ENCODE measurements at regions not wholly inside any gene's neighbourhood (a gene's known extent, or its start where the extent isn't known, plus 50 kb on each side); places are given as distances from the start of the nearest gene placed in this dataset.
"Not testable (repeated sequence)": the region's sequence is repeated elsewhere in the genome, so short reads cannot be mapped to it uniquely, and the experiment has no call there.

DNA sequence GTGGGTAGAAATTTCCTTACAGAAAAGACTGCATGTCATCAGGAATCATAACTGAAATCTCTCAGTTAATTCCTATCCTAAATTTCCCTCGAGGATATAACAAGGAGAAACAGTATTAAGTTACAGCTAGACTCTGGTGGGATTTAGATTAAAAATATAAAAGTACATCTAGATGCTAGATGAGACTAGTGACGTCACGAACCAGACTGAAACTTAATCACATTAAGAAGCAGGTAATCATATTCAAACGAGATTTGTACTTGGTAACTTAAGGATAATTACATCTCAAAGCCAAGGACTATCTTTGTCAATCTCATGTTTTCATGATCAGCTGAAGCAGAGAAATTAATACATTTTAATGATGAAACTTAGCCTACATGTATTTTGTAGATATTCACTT, 130.6 kb downstream of the MTNR1A start:
- Histone ChIP-seq H3K27me3 (ENCODE audit: insufficient read depth, low read length) (peaks cover 21% of the 10 kb centered on the region), H3K27ac (ENCODE audit: low read depth, low read length) (no peak overlapping the region), H2AFZ (ENCODE audit: low read length, unreplicated experiment) (no peak overlapping the region), H3K79me2 (ENCODE audit: control insufficient read depth, insufficient read depth, low read length, unreplicated experiment) (no peaks in the 10 kb centered on the region), H3K4me3 (ENCODE audit: low read depth, low read length) (no peak overlapping the region), H3K4me1 (ENCODE audit: control insufficient read depth, insufficient read depth, low read length, unreplicated experiment) (no peaks in the 10 kb centered on the region), H3K36me3 (ENCODE audit: insufficient read depth, low read length) (no peaks in the 10 kb centered on the region)

DNA sequence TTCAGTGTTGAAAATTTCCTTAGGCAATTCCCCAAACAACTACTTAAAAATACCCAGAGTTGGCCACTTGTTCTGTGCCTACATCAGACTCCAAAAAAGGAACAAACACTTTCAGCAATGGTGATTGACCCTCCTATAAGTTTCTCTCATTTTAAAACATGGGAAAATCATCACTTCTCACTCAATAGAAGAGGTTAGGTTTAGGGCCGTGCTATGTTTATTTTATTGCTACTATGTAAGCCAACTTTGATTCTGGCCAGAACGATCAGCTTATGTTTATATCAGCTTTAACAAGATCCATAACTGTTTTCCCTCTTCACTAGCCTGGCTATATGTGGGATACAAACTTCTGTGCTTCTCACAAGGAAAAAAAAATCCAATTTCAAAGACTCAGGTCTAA, 133.1 kb downstream of the MTNR1A start:
- no peak overlapping the region for H3K27ac ChIP-seq (ENCODE audit: low read depth, low read length)
- H3K4me1 ChIP-seq (ENCODE audit: control insufficient read depth, insufficient read depth, low read length, unreplicated experiment), result no peaks in the 10 kb centered on the region
- no peak overlapping the region for H2AFZ ChIP-seq (ENCODE audit: low read length, unreplicated experiment)
- peaks cover 41% of the 10 kb centered on the region for H3K27me3 ChIP-seq (ENCODE audit: insufficient read depth, low read length)
- H3K4me3 ChIP-seq (ENCODE audit: low read depth, low read length), result no peak overlapping the region
- no peaks in the 10 kb centered on the region for H3K36me3 ChIP-seq (ENCODE audit: insufficient read depth, low read length)
- H3K79me2 ChIP-seq (ENCODE audit: control insufficient read depth, insufficient read depth, low read length, unreplicated experiment), result no peaks in the 10 kb centered on the region

DNA sequence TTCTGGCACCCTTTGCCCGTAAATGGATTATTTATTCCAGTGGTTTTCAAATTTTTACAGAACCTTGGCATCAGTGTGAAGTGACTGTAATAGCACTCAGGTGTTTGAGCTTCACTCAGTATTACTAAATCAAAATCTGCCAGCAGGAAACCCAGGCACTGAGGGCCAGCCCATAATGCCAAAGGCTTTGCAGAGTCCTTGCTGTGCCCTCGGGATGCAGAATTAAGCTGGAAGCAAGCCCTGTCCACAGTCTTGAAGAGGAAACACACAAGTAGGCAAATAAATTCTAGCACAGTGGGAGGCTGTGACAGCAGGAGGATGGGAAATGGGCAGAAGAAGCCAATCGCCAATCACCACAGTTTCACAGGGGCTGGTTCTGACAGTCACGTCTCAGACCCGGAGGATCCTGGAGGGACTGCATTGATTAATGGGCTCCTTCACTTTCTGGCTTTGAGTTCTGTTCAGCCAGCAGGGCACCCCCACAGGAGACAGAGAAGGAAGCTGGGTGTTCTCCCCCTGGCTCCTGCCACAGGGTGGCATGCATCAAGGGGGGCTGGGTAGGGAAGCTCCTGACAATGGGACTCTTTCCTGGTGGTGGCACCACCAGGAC, 138.8 kb downstream of the MTNR1A start:
- Histone ChIP-seq H3K79me2 (ENCODE audit: control insufficient read depth, insufficient read depth, low read length, unreplicated experiment) (no peaks in the 10 kb centered on the region), H3K27me3 (ENCODE audit: insufficient read depth, low read length) (peaks cover 80% of the 10 kb centered on the region), H2AFZ (ENCODE audit: low read length, unreplicated experiment) (no peak overlapping the region), H3K4me1 (ENCODE audit: control insufficient read depth, insufficient read depth, low read length, unreplicated experiment) (no peaks in the 10 kb centered on the region), H3K27ac (ENCODE audit: low read depth, low read length) (no peak overlapping the region), H3K36me3 (ENCODE audit: insufficient read depth, low read length) (no peaks in the 10 kb centered on the region), H3K4me3 (ENCODE audit: low read depth, low read length) (no peak overlapping the region)

DNA sequence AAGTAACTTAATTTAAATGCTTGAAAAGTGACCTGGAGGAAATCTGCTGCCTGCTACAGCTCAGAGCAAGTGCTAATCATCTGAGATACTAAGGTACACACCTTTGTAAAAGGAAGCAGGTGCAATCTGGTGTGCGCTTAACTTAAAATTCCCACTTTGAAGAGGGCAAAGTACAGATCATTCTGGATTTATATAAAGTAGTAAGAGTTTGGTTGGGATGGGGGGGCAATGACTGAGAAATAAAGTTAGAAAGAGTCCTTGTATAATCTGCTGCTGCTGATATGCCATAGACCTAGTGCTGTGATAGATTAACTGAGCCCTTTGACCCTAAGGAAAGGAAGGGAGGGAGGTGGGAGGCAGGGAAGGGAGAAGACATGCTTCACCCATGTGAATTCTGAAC, 141.0 kb downstream of the MTNR1A start:
- peaks cover 82% of the 10 kb centered on the region for H3K27me3 ChIP-seq (ENCODE audit: insufficient read depth, low read length)
- no peaks in the 10 kb centered on the region for H3K4me1 ChIP-seq (ENCODE audit: control insufficient read depth, insufficient read depth, low read length, unreplicated experiment)
- H2AFZ ChIP-seq (ENCODE audit: low read length, unreplicated experiment), result no peak overlapping the region
- H3K27ac ChIP-seq (ENCODE audit: low read depth, low read length), result no peak overlapping the region
- H3K36me3 ChIP-seq (ENCODE audit: insufficient read depth, low read length), result no peaks in the 10 kb centered on the region
- H3K4me3 ChIP-seq (ENCODE audit: low read depth, low read length), result no peak overlapping the region
- no peaks in the 10 kb centered on the region for H3K79me2 ChIP-seq (ENCODE audit: control insufficient read depth, insufficient read depth, low read length, unreplicated experiment)

DNA sequence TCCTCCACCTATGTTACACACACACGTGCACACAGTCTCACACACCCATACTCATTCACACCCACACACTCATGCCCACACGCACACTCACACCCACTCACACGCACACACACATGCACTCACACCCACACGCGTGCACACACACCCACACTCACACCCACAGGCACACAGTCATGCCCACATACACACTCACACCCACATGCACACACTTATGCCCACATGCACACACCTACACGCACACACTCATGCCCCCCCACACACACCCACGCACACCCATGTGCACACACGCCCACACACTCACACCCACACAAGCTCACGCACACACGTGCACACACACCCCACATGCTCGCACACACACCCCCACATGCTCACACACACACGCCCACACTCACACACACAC, 140.0 kb downstream of the F11 start:
- no peak overlapping the region for H2AFZ ChIP-seq (ENCODE audit: low read length, unreplicated experiment)
- no peak overlapping the region for H3K27ac ChIP-seq (ENCODE audit: low read depth, low read length)
- H3K27me3 ChIP-seq (ENCODE audit: insufficient read depth, low read length), result peaks cover 39% of the 10 kb centered on the region

DNA sequence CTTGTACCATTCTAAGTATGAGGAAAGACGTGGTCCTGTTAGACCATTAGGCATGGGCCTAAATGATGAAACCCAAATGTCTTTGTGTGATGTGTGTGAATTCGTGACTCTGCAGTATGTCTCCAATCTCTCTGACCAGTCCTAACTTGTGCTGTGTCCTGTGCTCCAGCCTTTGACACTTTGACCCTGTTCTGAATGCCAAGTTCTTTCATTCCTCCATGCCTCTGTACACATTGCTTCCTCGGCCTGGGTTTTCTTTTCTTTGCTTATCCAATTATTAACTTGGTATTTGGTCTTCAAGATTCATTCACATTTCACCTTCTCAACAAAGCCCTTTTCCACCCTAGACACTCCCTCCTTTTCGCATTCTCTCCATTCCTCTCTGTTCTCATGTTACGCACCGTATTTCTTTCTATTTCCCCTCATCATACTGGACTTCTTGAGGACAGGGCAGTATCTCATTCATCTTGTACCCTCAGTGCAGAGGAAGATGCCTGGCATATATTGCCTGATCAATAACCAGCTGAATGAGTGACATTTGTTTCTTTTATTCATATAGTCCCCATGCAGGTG, 138.7 kb downstream of the F11 start:
- H3K27ac ChIP-seq (ENCODE audit: low read depth, low read length), result no peak overlapping the region
- peaks cover 29% of the 10 kb centered on the region for H3K27me3 ChIP-seq (ENCODE audit: insufficient read depth, low read length)
- no peak overlapping the region for H2AFZ ChIP-seq (ENCODE audit: low read length, unreplicated experiment)
- no peak overlapping the region for H3K4me3 ChIP-seq (ENCODE audit: low read depth, low read length)
- H3K79me2 ChIP-seq (ENCODE audit: control insufficient read depth, insufficient read depth, low read length, unreplicated experiment), result no peaks in the 10 kb centered on the region
- H3K36me3 ChIP-seq (ENCODE audit: insufficient read depth, low read length), result no peaks in the 10 kb centered on the region
- H3K4me1 ChIP-seq (ENCODE audit: control insufficient read depth, insufficient read depth, low read length, unreplicated experiment), result no peaks in the 10 kb centered on the region

More for the DNA sequence above, 140.0 kb downstream of the F11 start:
- Histone ChIP-seq H3K4me1 (ENCODE audit: control insufficient read depth, insufficient read depth, low read length, unreplicated experiment) (no peaks in the 10 kb centered on the region), H3K4me3 (ENCODE audit: low read depth, low read length) (no peak overlapping the region), H3K36me3 (ENCODE audit: insufficient read depth, low read length) (no peaks in the 10 kb centered on the region), H3K79me2 (ENCODE audit: control insufficient read depth, insufficient read depth, low read length, unreplicated experiment) (no peaks in the 10 kb centered on the region)

DNA sequence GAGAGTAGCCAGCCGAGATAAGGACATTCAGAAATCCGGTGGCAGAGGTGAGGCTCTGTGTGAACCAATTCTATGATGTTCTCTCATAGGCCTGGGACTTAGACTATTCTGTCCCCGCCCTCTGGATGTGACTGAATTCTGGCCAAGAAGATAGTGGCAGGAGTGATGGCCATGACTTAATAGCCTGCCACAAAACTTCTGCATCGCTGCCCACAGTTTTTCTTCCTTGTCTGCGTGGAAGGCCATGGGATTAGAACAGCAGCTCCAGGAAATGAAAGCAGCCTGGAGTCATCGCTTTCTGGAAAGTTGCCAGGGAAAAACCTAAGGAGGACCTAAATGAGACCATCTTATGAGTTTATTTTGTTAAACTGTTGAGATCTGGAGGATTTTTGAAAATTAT, 134.7 kb downstream of the F11 start:
- no peaks in the 10 kb centered on the region for H3K79me2 ChIP-seq (ENCODE audit: control insufficient read depth, insufficient read depth, low read length, unreplicated experiment)
- H3K36me3 ChIP-seq (ENCODE audit: insufficient read depth, low read length), result no peaks in the 10 kb centered on the region
- no peaks in the 10 kb centered on the region for H3K4me1 ChIP-seq (ENCODE audit: control insufficient read depth, insufficient read depth, low read length, unreplicated experiment)
- no peak overlapping the region for H2AFZ ChIP-seq (ENCODE audit: low read length, unreplicated experiment)
- H3K4me3 ChIP-seq (ENCODE audit: low read depth, low read length), result no peak overlapping the region
- peaks cover 5% of the 10 kb centered on the region; the same call in 1 of the 2 replicates for H3K27me3 ChIP-seq (ENCODE audit: insufficient read depth, low read length)
- no peak overlapping the region for H3K27ac ChIP-seq (ENCODE audit: low read depth, low read length)

DNA sequence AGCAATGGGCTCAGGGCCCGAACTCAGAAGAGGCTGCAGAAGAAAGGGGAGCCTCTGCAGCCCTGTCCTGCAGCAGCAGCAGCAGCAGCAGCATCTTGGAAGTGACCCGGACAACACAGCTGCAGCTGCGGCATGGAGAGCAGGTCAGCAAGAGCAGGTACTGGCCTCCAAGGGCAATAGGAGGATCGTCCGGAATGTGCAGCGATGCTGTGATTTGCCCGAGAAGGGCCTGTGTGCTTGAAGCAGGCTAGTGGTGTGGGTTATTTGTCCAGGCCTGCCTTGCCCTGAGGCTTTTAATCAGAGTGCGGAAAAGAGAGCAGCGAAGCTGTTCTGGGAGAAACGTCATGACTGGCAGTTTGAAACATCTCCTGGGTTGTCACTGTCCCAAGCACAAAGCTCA, 126.0 kb downstream of the F11 start:
- no peaks in the 10 kb centered on the region for H3K4me1 ChIP-seq (ENCODE audit: control insufficient read depth, insufficient read depth, low read length, unreplicated experiment)
- no peak overlapping the region for H2AFZ ChIP-seq (ENCODE audit: low read length, unreplicated experiment)
- no peak overlapping the region for H3K4me3 ChIP-seq (ENCODE audit: low read depth, low read length)
- H3K79me2 ChIP-seq (ENCODE audit: control insufficient read depth, insufficient read depth, low read length, unreplicated experiment), result no peaks in the 10 kb centered on the region
- H3K27me3 ChIP-seq (ENCODE audit: insufficient read depth, low read length), result peaks cover 5% of the 10 kb centered on the region; the same call in 1 of the 2 replicates
- no peak overlapping the region for H3K27ac ChIP-seq (ENCODE audit: low read depth, low read length)
- H3K36me3 ChIP-seq (ENCODE audit: insufficient read depth, low read length), result no peaks in the 10 kb centered on the region

DNA sequence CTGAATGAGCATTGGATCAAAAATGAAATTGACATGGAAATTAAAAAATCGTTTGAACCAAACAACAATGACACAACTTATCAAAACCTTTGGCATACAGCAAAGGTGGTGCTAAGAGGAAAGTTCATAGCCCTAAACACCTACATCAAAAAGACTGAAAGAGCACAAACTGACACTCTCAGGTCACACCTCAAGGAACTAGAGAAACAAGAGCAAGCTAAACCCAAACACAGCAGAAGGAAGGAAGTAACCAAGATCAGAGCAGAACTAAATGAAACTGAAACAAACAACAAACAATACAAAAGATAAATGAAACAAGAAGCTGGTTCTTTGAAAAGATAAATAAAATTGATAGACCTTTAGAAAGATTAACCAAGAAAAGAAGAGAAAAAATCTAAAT, 118.3 kb downstream of the F11 start:
- H3K27ac ChIP-seq (ENCODE audit: low read depth, low read length); H3K4me1 ChIP-seq (ENCODE audit: control insufficient read depth, insufficient read depth, low read length, unreplicated experiment); H3K4me3 ChIP-seq (ENCODE audit: low read depth, low read length); H3K27me3 ChIP-seq (ENCODE audit: insufficient read depth, low read length); H3K79me2 ChIP-seq (ENCODE audit: control insufficient read depth, insufficient read depth, low read length, unreplicated experiment); H2AFZ ChIP-seq (ENCODE audit: low read length, unreplicated experiment); H3K36me3 ChIP-seq (ENCODE audit: insufficient read depth, low read length): not testable (repeated sequence)

DNA sequence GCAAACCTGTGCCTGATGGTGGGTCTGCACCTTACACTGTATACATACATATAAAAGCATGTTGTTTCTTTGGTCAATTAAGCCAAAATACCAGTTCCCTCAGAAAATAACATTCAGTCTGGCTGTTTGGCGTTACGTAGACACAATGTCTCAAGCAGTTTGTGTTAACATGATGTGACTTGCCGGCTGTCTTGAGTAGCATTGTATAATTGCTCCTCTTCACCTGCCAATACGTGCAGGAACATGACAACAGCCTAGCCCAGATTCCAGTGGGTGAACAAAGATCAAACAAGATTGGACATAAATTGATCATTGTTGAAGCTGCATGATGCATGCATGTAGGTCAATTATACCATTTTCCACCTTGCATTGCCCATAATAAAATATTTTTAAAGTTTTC, 102.3 kb downstream of the F11 start:
- no peak overlapping the region for H3K27ac ChIP-seq (ENCODE audit: low read depth, low read length)
- no peaks in the 10 kb centered on the region for H3K36me3 ChIP-seq (ENCODE audit: insufficient read depth, low read length)
- no peak overlapping the region for H2AFZ ChIP-seq (ENCODE audit: low read length, unreplicated experiment)
- H3K79me2 ChIP-seq (ENCODE audit: control insufficient read depth, insufficient read depth, low read length, unreplicated experiment), result no peaks in the 10 kb centered on the region
- H3K27me3 ChIP-seq (ENCODE audit: insufficient read depth, low read length), result no peaks in the 10 kb centered on the region
- no peak overlapping the region for H3K4me3 ChIP-seq (ENCODE audit: low read depth, low read length)
- no peaks in the 10 kb centered on the region for H3K4me1 ChIP-seq (ENCODE audit: control insufficient read depth, insufficient read depth, low read length, unreplicated experiment)

DNA sequence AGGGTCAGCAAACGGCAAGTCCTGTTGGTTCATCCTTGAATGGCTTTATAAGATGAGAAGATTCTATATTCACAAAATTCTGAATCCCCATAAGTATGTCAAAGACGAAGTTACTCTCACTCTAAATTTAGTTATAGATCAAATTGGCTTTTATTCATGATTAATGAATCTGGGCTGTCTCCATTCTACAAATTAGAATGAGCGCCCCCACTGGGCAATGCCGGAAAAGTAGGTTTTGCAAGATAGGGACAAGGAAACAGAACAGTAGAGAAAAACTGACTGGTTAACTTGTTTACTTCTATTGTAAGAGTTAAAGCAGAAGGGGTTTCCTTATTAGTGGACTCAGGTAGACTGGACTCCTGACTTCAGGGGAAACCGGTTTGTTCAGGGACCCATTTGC, 100.3 kb downstream of the F11 start:
- Histone ChIP-seq H3K79me2 (ENCODE audit: control insufficient read depth, insufficient read depth, low read length, unreplicated experiment) (no peaks in the 10 kb centered on the region), H3K27me3 (ENCODE audit: insufficient read depth, low read length) (no peaks in the 10 kb centered on the region), H3K4me1 (ENCODE audit: control insufficient read depth, insufficient read depth, low read length, unreplicated experiment) (no peaks in the 10 kb centered on the region), H3K27ac (ENCODE audit: low read depth, low read length) (no peak overlapping the region), H2AFZ (ENCODE audit: low read length, unreplicated experiment) (no peak overlapping the region), H3K36me3 (ENCODE audit: insufficient read depth, low read length) (no peaks in the 10 kb centered on the region), H3K4me3 (ENCODE audit: low read depth, low read length) (no peak overlapping the region)
